ENCODE measurements at regions not wholly inside any gene's neighbourhood (a gene's known extent, or its start where the extent isn't known, plus 50 kb on each side); places are given as distances from the start of the nearest gene placed in this dataset.

DNA sequence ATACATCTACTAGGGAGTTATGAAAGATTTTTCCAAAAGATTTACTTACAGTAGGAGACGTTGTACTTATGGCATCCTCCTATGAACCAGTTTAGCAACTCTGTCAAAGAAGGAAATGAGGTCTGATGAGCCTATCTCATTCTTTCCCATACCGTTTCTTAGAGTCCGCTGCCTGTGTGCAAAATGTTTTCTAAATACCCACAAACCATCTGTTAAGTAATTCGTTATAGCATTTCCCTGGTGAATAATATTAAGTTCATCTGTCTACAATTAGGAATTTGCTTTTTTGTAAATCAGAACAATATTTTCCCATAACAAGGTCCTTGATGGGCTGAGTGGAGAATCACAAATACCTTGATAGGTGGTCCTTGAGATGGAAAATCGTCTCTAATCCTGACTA, 178.8 kb upstream of the TMTC4 start:
- DNase-seq = no peak

DNA sequence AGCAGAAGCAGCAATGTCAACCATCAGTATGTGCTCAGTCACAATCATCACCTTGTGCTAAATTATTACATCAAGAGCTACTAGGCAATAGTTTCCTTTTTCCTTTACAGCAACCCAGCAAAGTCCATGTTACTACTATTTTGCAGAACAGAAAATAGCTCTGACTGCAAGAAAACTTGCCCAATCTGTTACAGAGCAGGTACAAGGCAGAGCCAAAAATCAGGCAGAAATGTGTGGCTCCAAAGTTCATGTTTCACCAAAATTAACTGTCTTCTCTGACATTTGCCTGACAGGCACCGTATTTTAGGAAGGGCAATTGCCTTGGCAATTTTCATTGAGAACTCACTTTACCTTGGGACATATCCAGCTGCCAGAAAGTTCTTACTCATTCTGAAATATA, 177.6 kb upstream of the TMTC4 start:
- no peak for DNase-seq

DNA sequence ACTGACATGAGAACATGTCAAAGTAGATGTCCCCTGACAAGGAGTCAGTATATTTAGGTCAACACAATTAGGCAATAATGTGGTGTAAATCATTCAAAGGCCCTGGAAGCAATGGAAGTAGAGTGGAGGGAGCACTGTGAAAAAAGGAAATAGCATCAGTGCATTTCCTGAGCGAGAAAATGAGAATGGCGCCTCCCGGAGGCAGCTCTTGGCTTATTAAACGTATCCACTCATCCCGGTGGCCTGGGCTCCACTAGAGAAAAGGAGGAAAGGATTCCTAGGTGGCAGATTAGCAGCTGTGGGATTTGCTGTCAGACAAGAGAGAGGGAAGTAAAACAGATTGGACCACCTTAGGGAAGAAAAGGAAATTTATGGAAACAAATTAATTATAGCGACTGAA, 173.7 kb upstream of the TMTC4 start:
- no peak for DNase-seq

DNA sequence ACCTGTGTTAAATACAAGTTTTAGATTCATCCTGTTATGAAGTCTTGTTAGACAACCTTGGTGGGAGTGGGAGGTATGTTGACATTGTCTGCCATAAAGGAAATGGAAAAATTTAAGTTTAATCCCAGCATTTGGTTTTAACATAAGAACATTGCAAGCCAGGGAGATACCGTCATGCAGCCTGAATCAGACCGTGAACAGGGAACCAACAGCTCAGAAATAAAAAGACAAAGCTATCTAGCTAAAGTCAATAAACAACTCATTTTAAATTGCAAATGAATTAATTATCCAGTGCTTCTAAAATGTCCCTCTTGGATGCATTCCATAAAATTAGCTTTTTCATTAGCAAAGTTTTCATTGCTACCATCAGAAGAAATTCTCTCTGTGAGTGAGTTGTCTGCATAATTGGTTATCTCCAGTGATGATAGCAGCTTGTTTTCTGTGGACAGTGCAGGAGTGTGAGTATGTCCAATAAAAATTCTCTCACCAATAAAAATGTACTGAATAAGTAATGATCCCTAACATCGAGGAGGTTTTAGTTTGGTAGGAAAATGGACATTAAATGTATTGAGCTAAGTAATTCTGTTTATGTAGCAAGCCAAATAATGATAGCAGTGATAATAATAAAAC, 170.6 kb upstream of the TMTC4 start:
- no peak for DNase-seq

DNA sequence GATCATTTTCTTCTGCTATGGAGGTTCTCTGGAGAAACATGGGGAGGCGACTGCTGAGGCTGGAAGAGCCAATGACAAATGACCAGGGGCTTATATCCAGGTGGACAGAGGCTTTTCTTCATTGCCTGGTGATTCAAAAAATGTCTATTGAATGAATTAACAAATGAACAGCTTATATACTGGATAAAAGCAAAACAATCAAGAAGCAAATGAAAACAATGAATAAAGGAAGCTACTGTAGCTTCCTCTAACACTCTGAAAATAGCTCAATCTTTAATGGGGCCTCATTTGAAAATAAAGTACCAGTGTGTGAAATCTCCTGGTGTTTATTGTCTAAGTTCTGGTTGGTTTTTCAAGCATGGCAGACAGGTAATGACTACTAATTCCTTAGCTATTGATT, 167.5 kb upstream of the TMTC4 start:
- no peak for DNase-seq

DNA sequence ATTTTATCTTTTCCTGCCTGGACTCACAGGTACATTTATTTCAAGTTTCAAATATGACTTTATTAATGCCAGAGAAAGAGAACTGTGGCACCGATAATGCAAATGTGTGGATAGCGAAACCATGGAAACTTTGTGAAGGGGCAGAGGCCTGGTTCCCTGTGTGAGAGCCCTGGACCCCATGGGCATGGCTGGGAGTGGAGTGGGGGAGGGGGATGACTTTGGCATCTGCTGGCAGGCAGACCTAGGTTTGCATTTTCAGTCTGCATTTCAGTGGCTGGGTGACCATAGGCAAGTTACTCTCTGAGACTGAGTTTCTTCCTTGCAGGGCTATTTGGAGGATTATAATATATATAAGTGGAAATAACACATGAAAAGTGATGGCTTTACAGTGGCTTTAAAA, 163.8 kb upstream of the TMTC4 start:
- no peak for DNase-seq

DNA sequence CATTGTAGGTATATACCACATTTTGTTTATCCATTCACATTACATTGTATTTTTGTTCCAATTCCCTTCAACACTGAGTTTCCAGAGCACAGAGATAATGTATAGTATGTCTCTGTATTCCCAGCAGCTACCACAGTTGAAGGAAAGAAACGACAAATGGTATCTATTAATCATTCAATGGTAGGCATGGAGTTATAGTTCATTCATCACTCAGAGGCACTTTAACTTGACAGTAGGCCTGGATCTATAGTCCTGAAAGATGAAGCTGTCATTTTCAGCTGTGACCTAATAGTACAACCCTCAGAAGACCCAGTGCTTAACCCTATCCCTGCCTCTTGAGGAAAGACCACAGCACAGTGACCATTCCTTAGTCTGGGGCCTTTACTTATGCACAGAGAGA, 163.0 kb upstream of the TMTC4 start:
- no peak for DNase-seq

DNA sequence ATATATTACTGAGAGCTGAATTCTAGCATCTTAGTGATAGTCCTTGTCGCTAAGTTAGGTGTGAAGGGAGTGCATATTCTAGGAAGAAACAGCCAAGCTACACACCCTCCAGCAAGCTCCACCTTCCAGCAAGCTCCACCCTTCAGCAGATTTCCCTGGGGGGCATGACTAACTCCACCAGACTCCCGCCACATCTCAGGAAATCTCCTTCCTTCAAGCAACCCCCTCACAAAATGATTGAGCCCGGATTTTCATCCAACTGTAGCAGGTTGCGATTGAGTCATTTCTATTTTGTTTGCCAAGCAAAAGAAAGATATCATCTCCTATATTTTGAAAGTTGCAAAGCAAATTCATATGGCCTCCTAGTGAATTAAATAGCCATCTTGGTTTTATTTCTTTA, 162.1 kb upstream of the TMTC4 start:
- no peak for DNase-seq

DNA sequence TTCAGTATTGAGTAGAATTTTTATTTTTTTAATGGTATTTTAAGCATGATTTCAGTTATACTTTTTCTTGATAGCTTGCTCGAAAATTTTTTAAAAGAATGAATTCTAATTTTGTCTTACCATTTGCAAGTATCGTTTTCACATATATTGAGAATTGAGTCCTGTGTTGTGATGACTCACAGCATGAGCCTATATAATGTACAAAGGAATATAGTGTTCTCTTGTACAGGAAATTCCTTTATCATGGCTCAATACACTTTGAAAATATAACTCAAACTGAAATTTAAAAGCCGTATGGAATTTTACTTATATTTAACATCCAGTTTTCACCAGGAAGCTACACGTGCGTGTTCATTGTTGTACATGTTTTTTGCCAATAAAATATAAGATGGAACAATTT, 161.1 kb upstream of the TMTC4 start:
- no peak for DNase-seq

DNA sequence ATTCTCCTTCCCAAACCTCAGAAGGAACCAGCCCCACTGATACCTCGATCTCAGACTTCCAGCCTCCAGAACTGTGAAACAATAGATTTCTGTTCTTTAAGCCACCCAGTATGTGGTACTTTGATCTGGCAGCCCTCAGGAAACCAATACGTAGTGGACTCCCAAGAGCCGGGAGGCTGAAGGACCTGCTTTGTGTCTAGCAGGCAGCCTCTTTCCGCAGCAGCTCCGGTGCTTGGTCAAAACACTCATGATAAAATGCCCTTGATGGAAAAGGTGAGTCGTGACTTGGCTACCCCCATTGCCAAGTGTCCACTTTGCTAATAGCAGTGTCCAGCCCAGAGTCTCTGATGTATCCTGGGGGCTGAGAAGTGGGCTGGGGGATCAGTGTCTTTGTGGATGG, 158.8 kb upstream of the TMTC4 start:
- no peak for DNase-seq

DNA sequence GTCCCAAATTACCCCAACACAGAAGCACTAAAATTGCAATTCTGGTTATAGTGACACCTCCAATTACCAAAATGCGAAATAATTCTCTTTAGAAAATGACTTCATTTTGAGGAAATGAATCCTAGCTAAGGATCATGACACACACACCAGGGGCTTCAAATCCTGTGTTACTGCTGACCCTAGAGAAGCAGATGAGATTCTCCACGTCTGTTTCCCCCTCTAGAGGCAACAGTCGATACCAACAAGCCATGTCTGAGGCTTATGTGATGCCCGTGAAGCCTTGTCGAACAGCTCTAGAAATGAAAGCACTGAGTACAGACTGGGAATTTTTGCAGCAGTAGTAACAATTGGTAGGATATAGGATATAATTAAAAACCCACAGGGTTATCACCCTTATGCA, 153.6 kb upstream of the TMTC4 start:
- peak; percentile 10 for DNase-seq

DNA sequence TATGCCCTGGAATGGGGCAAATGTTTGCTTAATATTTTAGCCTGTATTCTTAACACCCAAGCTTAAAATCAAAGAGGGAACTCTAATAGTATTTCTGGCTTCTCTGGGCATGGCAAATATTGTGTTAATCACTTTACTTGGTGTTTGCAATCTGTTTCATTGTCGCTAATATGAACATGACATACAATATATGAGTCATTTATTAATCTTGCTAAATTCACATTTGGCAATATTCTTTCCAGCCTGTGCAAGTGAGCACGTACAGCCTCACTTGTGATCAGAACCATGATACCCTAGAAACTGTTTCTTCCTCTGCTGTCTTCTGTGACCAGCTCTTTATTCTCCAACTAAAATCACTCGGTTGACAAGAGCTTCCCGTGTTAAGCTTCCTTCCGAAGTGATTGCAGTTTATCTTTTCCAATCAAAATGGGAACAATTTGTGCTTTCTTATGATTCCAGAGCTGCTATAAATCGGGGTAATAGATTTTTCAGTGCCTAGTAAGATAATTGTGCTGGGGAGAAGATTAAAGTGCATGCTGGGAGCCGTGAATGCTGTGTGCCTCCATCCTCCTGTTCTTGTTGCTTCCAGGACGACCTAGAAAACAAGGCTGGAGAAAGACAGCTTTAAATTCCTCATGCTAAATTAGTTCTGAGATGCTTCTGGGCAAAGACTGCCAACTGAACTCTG, 153.0 kb upstream of the TMTC4 start:
- DNase-seq = no peak

DNA sequence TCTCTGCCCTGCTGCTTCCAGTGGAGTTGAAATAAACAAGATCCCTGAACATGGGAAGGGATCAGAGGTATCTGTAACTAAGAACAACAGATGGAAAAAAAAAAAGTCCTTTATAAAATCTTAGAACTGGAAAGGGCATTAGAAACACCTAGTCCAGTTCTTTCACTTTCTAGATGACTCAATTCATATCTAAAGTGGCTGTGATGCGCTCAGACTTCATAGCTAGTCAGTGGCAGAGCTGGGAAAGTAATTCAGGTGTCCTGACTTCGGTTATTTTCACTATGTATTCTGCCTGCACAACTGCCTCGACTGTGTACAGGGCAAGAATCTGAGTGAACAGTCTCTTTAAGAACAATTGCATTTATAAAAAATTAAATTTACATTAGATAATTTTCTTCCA, 151.8 kb upstream of the TMTC4 start:
- no peak for DNase-seq

DNA sequence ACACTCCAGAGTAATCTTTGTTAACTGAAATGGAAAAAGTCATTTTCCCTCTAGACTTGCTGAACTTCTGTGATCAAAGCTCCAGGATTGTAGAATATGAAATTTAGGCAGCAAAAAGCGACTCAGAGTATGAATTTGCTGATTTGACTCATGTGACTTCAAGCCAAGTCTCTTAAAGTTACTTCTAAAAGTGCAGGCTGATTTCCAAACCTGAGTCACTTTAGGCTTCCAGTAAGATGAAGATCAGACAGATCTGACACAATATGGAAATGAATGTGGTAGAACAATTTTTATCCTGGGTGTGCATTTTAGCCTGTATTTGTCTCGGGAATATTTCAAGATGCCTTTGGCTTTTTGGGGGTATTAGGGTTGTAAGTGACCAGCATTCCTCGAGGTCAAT, 151.0 kb upstream of the TMTC4 start:
- no peak for DNase-seq

DNA sequence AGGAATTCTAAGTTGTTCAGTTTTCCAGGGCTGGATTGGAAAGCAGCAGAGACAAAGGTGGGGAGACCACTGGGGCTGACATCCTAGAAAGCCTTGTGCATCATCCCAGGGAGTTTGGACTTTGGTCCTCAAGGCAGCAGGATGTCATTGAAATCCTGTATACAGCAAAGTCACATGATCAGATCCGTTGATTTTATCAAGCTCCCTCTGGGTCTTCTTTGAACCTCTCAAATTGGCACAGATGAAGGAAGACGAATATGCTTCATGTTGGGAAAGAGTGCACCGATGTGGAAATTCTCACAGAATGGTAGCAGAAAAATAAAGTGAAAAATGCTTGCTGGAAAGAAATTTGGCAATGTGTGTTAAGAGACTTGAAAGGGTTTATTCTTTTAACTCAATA, 149.8 kb upstream of the TMTC4 start:
- DNase-seq = no peak

DNA sequence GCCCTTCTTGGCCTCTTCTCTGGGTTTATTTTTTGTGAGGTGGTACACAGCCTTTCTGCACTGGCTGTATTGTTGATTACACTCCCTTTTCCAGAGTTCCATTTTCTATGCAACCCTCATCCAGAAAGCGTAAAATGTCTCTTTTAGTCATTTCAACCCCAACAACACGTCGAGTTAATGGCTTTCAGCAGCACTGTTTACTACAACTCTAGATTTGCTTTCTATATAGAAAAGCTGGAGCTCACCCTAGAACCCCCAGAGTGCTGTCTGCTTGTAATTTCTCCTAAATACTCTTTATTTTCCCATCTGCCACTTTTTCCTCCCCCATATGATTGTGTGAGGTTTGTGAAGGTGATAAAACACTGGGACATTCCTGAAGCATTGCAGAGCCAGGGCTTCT, 148.9 kb upstream of the TMTC4 start:
- no peak for DNase-seq

DNA sequence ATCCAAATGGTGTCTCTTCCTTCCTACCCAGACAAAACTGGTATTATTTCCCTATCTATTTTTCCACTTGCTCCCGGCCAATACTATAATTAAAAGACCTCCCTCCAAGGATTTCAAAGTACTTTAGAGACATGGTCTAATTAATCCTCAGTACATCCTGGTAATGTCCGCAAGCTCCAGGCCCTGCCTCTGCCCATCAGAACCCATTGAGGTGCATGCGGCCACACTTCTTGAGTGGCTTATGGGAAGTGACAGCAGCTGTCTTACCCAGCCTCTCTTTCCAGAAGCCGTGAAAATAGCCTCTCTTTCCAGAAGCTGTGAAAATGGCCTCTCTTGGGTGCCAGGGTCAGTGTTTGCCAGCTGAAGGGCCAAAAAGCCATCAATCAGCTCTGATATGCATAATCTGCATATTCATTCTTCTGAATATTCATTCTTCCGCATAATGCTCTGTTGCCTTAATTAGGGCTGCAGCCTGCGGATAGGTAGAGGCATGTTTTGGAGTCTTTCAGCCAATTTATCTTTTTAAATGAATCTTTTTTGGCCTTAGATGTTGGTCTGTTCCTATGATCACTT, 148.4 kb upstream of the TMTC4 start:
- DNase-seq = no peak

DNA sequence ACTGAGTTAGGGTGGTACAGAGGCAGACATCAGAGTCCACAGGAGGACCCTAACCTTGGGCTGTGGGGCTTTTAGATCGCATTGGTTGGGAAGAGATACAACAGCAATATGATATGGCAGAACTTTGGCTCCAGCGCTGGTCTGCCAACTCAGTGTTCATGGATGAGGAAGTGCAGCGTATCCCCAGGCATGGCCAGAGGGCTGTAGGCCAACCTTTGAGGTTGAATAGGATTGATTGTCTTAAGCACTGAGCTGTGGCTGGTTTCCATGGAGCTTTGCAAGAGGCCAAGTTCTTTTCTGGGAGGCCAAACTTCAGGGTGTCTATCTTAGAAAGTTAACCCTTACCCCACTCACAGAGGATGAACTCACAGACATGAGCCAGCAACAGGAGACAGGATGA, 144.1 kb upstream of the TMTC4 start:
- no peak for DNase-seq

DNA sequence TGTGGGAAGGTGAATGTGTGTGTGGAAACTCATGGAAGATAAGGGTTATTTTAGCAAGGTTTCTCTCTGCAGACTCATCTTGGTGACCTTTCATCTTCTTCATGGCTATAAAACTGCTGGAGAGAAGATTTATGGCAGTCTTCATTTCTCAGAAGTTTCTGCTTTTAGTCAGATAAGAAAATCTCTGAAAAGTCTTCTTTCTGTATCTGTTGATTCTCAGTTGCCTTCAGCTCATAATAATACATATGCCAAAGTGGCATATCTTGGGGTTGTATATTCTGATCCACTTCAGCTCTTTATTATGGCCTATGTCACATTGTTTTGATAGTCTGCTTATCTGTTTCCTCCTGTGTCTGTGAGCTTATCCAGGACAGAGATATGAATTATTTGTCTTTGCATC, 143.3 kb upstream of the TMTC4 start:
- DNase-seq = peak; percentile 56

DNA sequence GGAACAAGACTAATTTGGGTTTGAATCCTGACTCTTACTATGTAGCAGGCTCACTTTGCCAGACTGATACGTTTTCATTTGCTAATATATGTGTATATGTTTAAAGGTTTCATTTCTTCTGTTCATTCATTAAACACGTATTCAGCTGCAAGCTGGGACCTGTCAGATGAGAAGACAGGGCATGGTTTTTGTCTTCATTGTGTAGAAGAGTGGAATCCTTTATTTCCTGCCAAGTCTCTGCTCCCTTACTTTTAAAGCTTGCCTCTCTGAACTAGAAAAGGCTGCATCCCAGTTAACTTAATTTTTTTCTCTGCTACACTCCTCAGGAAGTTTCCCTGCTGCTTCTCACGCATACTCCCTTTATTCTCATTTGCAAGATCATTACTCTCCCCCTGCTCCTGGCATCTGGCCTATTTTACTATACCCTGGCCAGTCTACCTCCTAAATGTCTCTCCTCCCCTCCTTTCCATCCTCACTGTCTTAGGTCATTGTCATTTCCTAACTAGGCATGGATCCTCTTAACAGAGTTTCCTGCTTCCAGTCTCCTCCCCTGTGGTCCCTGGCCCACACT, 141.0 kb upstream of the TMTC4 start:
- DNase-seq = no peak

DNA sequence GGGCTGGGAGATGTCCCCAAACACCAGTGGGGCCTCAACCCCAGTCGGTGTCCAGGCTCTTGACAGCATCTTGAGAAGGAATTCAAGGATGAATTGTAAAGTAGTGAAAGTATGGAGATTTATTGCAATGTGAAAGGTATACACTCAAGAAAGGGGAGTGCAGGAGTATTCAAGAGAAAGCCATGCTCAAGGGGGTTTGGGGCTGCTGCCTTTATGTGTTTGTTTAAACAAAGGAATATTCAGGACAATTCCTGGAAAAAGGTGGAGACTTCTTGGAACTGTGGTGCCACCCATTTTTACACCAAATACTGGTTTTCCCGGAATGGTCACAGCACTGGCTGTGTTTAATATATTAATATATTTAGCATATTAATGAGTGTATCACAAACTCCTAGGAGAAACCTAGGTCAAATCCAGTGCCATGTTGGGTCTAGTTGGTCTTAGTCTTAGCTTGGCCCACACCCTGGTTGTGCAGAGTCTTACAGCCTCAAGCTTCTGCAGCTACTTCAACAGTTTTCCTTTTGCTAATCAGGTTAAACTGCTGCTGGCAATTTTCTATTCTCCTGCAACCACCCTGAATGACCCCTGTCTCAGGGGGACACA, 138.5 kb upstream of the TMTC4 start:
- DNase-seq = no peak

DNA sequence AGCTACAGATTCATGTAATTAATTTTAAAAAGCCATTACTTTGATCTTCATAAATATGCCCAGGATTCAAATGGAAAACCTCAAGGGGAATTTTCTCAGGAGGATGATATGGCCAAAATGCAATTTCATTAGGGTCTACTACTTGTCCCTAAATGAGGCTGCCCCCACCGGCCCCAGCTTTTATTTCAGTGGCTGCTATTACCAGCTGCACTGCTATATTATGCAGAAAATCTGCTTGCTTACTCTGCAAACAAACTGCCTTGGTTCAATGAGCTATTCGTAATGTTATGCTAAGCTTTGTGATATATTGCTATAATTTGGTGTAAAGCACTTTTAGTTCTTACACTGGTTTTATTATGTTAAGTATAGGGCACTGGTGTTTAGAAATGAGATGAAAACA, 137.3 kb upstream of the TMTC4 start:
- DNase-seq = no peak

DNA sequence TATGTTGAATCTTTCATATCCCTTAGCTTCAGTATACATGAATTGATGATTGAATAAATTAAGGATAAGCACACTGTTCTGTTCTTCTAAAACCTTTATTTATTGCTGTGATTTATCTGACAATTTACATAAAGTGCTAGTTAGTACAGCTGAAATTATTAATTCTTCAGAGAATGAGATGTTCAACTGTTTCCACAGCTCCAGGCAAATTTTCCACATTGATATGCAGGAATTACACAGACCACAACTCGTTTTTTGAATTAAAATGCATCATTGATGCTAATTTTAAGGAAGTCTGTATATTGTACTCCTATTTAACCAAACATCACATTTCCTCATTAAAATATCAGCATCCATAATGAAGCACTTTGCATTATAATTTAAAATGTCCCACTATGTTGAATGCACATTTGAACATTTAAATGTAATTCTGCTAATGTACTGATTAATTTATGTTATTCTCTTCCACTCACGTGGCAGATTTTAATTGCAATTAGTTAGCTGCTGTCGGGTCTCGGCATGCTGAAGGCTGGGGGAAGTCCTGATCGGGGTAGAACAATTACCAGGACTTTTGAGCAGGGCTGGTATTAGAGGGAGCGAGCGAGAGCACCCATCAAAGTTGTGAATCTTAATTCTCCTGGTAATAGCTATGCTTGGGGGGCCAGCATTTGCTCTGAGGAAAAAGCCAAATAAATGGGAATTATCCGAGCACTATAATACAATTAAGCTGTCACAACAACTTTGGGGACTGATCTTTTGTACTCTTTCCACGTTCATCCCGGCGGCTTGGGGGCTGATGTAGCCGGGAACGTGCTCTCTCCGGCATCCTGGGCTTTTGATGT, 136.7 kb upstream of the TMTC4 start:
- DNase-seq = no peak

Measured in OCI-M1 (cell line).